Ammon's horn (tissue), 1 donor: ENCODE measurements at regions not wholly inside any gene's neighbourhood (a gene's known extent, or its start where the extent isn't known, plus 50 kb on each side); places are given as distances from the start of the nearest gene placed in this dataset.
A peak's percentile ranks its signal among the peaks of the same experiment; 100 is the strongest.

ENCODE experiments used
- DNase-seq: peaks from one replicate; pipeline ENCODE4 v3.0.0-alpha.2; 2016; ENCODE audit warnings: low spot score

DNA sequence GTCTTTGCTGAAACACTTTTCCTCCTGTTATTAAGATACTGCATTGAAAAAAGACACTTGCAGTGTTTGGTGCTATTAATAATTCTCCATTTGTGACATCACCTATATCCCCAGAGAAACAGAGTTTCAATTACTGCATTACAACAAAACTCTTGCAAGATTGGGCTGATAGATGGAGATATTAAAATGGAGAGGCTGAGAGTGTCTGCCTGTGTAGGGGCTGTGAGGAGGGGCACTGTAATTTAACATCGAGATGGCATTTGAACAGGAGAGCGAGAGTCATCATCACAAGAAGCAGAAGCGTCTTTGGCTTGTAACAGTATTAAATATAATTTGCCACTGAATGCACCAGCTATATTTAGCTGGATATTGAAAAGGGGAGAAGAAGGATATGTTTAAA lies 316.5 kb downstream of the CDH26 start:
- no peak for DNase-seq

DNA sequence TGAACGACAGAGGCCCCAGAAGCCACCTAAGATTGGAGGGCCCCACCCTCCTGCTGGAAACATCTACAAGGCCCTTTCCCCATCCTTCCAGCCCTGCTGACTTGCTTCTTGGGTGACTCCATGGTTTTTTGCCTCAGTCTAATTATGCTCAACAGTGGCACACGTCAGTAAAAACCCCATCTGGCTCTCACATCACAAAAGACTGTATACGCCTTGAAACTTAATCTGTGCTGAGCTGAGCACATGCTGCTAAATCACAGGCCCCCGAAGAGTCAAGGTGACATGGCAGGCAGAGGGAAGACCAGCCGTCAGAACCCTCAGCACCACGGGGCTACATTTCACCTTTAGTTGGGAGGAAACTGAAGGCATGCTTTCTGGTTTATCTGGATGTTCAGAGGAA lies 323.1 kb downstream of the CDH26 start:
- no peak for DNase-seq

- DNase-seq: no peak
Measured at GRCh38 chr20:60283281-60283680, 325.1 kb downstream of the CDH26 start.

DNA sequence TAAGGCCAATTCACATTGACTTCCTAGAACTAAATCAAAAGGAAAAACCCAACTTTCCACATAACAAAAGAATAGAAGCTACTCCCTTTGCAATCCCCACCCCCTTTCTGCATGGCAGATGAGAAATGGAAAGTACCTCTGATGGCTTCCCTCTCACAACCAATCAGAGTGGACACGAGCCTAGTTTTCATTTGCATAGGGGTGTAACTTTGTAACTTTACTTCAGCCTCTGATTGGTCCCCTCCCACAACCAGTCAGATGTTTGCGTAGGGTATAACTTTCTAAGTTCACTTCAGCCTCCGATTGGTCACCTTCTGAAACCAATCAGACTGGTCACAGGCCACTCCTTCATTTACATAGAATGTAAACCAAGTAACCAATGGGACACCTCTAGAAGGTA lies 328.5 kb downstream of the CDH26 start:
- DNase-seq: no peak

GRCh38 chr20:60288945-60289344 lies 330.7 kb downstream of the CDH26 start:
- no peak for DNase-seq

GRCh38 chr20:60292001-60292520 lies 333.8 kb downstream of the CDH26 start:
- no peak for DNase-seq

DNA sequence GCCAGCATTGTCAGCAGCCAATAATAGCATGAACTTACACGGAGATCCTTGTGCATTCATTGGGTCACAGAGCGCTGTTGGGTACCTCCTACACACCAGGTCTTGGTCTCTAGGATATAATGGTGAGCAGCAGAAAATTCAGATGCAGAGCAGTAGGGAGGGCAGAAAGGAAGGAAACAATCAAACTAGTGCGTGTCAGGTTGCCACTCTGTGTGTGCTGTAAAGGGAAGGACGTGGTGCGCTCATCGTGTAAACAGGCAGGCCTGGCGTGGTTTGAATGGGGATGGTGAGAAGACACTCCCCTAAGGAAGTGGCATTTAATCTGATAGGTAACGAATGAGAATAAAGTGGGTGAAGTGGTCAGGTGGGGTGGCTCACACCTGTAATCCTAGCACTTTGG lies 336.4 kb downstream of the CDH26 start:
- DNase-seq: no peak

- no peak for DNase-seq
Measured at GRCh38 chr20:60295214-60295613, 337.0 kb downstream of the CDH26 start.

DNA sequence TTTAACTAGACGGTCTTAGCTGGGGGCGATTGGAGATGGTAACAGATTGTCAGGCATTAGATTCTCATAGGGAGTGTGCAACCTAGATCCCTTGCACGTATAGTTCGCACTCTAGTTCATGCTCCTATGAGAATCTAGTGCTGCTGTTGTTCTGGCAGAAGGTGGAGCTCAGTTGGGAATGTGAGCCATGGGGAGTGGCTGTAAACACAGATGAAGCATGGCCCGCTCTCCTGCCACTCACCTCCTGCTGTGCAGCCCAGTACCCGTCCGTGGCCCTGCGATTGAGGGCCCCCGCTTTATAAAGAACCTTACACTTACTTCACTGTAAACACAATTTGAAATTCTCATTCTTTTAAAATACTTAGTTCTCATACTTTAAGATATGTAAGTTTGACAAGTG lies 339.4 kb downstream of the CDH26 start:
- no peak for DNase-seq

DNA sequence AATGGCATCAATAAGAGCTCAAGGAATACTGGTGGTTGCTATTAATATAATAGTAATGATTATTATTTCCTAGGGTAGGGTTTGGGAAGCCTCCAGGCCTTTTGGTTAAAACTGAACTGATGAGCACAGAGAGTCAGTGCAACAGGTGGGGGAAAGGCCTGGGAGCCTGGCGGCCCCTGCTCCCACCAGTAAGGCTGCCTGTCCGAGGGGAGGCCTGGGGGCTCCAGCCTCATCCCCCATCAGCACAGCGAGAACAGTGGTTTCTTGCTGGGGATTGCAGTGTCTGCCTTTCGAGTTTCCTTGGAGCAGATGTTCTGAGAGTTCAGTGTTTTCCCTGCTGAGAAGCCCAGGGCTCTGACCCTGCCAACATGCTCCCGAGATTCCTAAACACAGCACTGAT lies 340.4 kb downstream of the CDH26 start:
- DNase-seq: no peak

- DNase-seq: no peak
Measured at GRCh38 chr20:60299951-60300350, 341.7 kb downstream of the CDH26 start.

- DNase-seq: no peak
Measured at GRCh38 chr20:60300374-60300773, 342.2 kb downstream of the CDH26 start.

DNA sequence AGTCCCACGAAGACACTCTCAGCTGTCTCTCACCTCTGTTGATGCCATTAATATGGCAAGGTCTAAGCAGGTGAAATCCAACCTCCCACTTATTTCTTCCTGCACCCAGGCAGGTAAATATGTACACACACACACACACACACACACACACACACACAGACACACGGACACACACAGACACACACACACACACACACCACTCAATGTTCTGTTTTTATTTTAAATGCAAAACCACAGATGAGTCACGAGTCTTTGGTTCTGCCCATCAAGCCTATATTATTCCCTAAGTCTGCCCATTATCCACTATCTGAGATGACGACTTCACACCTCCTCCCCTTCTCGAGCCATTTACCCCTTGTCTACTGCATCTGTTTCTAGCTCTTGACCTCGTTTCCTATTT lies 344.7 kb downstream of the CDH26 start:
- DNase-seq: no peak

GRCh38 chr20:60304026-60304590 lies 345.9 kb downstream of the CDH26 start:
- no peak for DNase-seq

DNA sequence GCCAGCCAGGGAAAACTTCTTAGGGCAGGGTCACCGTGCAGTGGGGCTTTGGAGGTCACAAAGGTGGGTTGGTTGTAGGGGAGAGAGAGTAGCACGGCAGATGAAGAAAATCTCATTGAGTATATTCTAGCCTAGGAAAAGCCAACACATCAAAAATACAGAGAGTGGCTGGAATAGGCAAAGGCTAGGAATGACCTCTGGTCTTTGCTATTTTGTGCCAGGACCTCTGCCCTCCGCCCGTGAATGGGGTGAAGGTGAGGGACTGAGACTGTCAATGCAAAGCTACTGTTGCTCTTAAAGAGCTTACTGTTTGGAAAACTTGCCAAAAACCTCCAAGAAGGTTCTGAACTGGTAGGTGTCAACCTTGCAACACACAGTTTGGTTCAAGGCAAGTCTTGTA lies 346.7 kb downstream of the CDH26 start:
- DNase-seq: no peak

DNA sequence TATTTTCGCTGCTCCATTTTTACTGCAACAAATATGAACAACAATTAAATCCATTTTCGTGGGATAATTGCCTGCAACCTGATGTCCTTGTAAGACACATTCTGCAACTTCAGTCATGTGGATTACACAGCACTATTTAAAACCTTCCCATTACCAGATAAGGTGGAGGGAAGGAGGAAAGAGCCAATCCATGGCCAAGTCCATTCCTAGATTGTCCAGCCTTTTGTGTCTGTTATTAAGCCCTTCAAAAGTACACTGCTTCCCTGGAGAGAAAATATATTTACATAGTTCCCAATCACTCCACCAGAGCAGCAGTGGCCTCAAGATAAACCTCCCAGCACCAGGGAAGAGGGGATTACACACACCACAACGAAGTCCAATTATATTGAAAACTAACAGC lies 347.9 kb downstream of the CDH26 start:
- DNase-seq: no peak

- DNase-seq: peak; percentile 66
Measured at GRCh38 chr20:60306551-60306950, 348.3 kb downstream of the CDH26 start.

- DNase-seq: no peak
Measured at GRCh38 chr20:60310560-60311349, 352.5 kb downstream of the CDH26 start.

- no peak for DNase-seq
Measured at GRCh38 chr20:60313191-60313590, 355.0 kb downstream of the CDH26 start.

DNA sequence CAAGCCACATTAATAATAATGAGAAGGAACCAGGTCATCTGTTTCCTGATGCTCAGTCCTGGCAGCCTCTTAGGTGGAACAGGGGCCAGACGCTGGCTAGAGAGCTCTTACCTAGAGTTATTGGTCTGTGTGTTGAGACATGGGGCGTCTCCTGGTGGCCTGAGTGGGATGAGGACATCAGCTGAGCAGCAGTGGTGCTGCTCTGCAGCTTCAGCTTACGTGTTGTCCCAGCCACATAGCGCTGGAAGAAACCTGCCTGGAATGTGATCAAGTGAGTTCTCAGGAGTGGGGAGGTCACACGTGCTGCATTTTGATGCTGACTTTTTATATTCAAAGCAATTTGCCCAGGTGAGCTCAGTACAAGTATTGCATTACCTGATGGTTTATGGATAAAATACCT lies 355.4 kb downstream of the CDH26 start:
- DNase-seq: no peak

DNA sequence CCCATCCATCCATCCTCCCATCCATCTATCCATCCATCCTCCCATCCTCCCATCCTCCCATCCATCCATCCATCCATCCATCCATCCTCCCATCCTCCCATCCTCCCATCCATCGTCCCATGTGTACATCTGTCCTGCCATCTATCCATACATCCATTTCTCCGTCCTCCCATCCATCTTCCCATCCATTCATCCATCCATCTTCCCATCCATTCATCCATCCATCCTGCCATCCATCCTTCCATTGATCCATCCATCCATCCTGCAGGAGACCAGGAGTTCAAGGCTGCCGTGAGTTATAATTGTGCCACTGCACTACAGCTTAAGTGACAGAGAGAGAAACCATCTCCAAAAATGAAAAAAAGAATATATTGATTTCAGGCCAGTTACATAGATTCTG lies 356.5 kb downstream of the CDH26 start:
- DNase-seq: no peak

DNA sequence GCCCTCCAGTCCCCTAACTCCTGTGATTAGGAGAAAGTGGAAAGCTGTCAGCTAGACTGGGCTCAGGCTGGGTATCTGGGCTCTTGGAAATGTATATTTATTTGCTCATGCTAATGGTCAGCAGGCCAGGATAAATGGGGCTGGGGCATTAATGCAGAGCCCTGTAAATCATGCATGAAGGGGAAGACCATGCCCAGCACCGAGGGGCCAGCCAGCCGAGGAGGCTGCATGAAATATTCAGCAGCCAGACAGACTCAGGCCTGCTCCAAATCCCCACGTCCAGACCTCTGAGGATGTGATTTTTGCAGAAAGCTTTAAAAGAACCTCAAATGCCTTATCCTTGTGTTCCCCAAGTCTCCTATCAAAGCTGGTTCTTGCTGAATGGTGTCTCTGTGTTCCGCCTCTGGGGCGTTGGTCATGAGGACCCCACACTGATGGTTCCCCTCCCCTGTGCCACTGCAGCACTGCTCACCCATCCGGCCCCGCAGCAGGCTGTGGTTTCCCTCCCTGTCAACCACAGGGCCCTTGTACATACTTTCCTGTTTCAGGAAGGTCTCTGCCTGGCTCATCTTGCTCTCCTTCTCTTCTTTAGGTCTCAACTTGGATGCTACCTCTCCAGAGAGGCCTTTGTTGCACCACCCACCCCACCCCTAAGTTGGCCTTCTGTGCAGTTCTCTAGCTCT lies 358.4 kb downstream of the CDH26 start:
- DNase-seq: no peak

DNA sequence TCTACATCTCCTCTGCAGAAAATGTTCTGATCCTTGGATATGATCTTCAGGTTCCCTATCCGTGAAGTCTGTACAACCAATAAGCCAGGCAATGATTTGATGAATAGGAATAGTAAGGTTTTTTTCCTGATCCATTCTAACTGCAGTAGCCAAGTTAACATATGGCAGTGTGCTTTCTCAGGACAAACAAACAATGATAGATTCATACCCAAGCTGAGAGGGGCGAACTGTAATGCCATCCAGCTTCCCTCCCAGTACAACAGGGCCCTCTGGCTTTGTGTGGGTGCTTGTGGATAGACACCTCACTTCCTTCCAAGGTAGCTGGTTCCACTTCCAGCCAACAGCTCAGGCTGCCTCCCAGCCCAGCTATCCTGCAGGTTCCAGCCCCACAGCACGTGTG lies 359.2 kb downstream of the CDH26 start:
- DNase-seq: no peak
